PFSK-1 (cell line): ENCODE measurements at regions not wholly inside any gene's neighbourhood (a gene's known extent, or its start where the extent isn't known, plus 50 kb on each side); places are given as distances from the start of the nearest gene placed in this dataset.

Source experiments
- FOXP2 ChIP-seq: optimal IDR thresholded peaks from 2 replicates; pipeline ENCODE3; 2011; ENCODE audit warnings: borderline replicate concordance, control low read depth, inconsistent platforms; ENCODE audit not compliant: insufficient read depth; ENCODE audit errors: extremely low read length, extremely low read depth
- POLR2AphosphoS5 ChIP-seq: IDR thresholded peaks from 2 replicates; pipeline ENCODE4 v1.6.1; 2012; ENCODE audit warnings: low read depth, mild to moderate bottlenecking, control low read depth, low read length, moderate library complexity
- REST ChIP-seq, 2 experiments: IDR thresholded peaks; 2 replicates each; pipeline versions ENCODE4 v1.6.1 to v1.8.0; 2011 to 2012; ENCODE audit warnings: low read depth in 2 of 2, low read length in 2 of 2, control low read depth in 1 of 2, inconsistent platforms in 1 of 2, mild to moderate bottlenecking in 1 of 2, moderate library complexity in 1 of 2; ENCODE audit not compliant: insufficient read depth in 1 of 2
- SIN3A ChIP-seq: IDR thresholded peaks from 2 replicates; pipeline ENCODE4 v1.6.1; 2012; ENCODE audit warnings: mild to moderate bottlenecking, low read length, moderate library complexity, borderline replicate concordance; ENCODE audit not compliant: insufficient read depth
- TAF1 ChIP-seq: IDR thresholded peaks from 2 replicates; pipeline ENCODE4 v1.6.1; 2012; ENCODE audit warnings: low read length, control low read depth, borderline replicate concordance; ENCODE audit not compliant: insufficient read depth

DNA sequence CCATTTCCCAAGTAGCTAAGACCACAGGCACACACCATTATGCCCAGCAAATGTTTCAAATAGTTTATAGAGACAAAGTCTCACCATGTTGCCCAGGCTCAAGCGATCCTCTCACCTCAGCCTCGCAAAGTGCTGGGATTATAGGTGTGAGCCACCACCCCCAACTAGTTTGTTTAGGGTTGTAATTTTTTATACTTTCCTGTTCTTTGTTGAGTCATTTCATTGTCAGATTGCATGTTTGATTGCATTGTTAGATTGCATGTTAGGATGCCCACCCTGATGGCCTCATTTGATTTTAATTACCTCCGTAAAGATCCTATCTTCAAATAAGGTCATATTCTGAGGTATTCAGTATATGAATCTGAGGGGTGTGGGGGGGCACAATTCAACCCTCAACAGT, 73.3 kb upstream of the SASH1 start:
- TF ChIP-seq REST (IDR thresholded peaks at IDR 0.05; ENCODE audit: insufficient read depth in 1 of 2, low read depth in 2 of 2, low read length in 2 of 2) (no peak), POLR2AphosphoS5 (no peak), TAF1 (no peak), FOXP2 (no peak), SIN3A (no peak)
